ENCODE measurements at regions not wholly inside any gene's neighbourhood (a gene's known extent, or its start where the extent isn't known, plus 50 kb on each side); places are given as distances from the start of the nearest gene placed in this dataset.

DNA sequence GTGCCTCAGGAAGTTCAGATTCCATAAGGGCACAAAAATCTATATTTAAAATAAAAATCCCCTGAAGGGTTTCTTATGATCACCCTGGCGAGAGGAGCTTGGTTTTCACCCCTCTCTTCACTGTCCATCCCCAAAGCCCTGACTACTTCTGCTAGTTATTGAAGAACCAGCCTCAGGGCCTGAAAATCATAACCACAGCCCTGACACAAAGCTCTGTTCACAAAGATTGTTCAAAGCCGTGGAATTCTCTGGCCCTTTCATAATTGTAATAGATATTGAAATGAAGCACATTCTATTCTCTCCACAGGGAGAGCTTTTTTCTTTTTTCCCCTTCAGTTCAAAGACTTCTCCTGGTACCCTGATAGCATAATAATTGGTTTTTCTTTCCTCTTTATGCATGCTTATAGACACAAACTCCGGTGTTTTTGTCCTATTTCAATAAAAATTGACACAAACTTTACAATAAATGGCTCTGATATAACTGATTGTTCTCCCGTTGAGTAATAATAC lies 343.8 kb downstream of the CAAP1 start:
- no peaks in the 10 kb centered on the region for H3K36me3 ChIP-seq (ENCODE audit: control insufficient read depth in 2 of 2, insufficient read depth in 1 of 2, low read length in 2 of 2)
- H3K4me3 ChIP-seq (ENCODE audit: low read depth, low read length), result no peak overlapping the region
- no peaks in the 10 kb centered on the region for H3K4me1 ChIP-seq (ENCODE audit: control insufficient read depth, insufficient read depth, low read length)
- ChIA-PET POLR2A (no interaction called here), CTCF (interaction anchor here (0.8 kb wide), 1 partner anchor 14 kb away, joined by 3 read pairs; no protein-coding TSS in a partner anchor)
- no peak overlapping the region for H3K27ac ChIP-seq (ENCODE audit: extremely low read depth, low read depth, low read length)
- no peaks in the 10 kb centered on the region for H3K9me3 ChIP-seq (ENCODE audit: control insufficient read depth, insufficient read depth, low read depth, low read length)
- TF ChIP-seq YY2 (tag by site-specific recombination; IDR thresholded peaks at IDR 0.05) (no peak), HOXD13 (CRISPR knock-in tag; IDR thresholded peaks at IDR 0.05; ENCODE audit: borderline replicate concordance) (no peak), ZNF501 (tag by site-specific recombination; IDR thresholded peaks at IDR 0.05) (no peak), ZNF621 (tag by site-specific recombination; IDR thresholded peaks at IDR 0.05) (no peak), ZNF133 (tag by site-specific recombination; IDR thresholded peaks at IDR 0.05) (no peak), ZNF626 (tag by site-specific recombination; IDR thresholded peaks at IDR 0.05) (no peak), ZNF560 (tag by site-specific recombination; IDR thresholded peaks at IDR 0.05; ENCODE audit: borderline replicate concordance) (no peak), ZNF114 (tag by site-specific recombination; IDR thresholded peaks at IDR 0.05) (no peak), ZNF768 (tag by site-specific recombination; IDR thresholded peaks at IDR 0.05) (no peak), RBAK (tag by site-specific recombination; IDR thresholded peaks at IDR 0.05) (no peak), EGR2 (tag by site-specific recombination; IDR thresholded peaks at IDR 0.05; ENCODE audit: low read depth) (no peak), ZEB2 (tag by site-specific recombination; IDR thresholded peaks at IDR 0.05) (no peak), ZNF670 (tag by site-specific recombination; IDR thresholded peaks at IDR 0.05; ENCODE audit: low read depth) (no peak)
- TF ChIP-seq, protein P1, sequence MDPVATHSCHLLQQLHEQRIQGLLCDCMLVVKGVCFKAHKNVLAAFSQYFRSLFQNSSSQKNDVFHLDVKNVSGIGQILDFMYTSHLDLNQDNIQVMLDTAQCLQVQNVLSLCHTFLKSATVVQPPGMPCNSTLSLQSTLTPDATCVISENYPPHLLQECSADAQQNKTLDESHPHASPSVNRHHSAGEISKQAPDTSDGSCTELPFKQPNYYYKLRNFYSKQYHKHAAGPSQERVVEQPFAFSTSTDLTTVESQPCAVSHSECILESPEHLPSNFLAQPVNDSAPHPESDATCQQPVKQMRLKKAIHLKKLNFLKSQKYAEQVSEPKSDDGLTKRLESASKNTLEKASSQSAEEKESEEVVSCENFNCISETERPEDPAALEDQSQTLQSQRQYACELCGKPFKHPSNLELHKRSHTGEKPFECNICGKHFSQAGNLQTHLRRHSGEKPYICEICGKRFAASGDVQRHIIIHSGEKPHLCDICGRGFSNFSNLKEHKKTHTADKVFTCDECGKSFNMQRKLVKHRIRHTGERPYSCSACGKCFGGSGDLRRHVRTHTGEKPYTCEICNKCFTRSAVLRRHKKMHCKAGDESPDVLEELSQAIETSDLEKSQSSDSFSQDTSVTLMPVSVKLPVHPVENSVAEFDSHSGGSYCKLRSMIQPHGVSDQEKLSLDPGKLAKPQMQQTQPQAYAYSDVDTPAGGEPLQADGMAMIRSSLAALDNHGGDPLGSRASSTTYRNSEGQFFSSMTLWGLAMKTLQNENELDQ (tag by site-specific recombination; IDR thresholded peaks at IDR 0.05; ENCODE audit: low read depth), result no peak
- TF ChIP-seq, protein P2, sequence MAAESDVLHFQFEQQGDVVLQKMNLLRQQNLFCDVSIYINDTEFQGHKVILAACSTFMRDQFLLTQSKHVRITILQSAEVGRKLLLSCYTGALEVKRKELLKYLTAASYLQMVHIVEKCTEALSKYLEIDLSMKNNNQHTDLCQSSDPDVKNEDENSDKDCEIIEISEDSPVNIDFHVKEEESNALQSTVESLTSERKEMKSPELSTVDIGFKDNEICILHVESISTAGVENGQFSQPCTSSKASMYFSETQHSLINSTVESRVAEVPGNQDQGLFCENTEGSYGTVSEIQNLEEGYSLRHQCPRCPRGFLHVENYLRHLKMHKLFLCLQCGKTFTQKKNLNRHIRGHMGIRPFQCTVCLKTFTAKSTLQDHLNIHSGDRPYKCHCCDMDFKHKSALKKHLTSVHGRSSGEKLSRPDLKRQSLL (tag by site-specific recombination; IDR thresholded peaks at IDR 0.05), result no peak

DNA sequence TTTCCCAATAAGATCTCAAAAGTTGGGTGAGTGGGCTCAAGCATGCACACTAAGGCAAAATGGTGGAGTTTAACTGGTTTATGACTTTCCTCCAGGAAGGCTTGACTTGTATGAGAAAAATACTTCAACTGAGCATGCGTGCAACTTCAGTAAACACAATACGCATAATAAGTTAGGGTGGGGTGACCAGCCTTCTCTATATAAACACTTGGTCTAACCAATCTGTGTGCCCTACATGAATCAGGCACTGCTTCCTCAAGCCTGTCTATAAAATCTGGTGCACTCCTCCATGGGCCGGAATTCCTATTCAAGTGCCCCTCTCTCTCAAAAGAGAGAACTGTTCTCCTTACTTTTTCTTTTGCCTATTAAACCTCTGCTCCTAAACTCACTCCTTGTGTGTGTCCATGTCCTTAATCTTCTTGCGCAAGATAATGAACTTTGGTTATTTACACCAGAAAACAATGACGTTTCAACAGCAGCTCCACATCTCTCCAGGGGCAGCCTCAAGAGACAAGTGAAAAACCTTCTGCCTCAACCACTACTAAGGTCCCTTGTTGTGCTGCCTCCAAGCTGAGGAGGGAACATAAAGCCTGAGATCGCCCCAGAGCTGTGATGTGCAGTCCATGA lies 352.6 kb downstream of the CAAP1 start:
- no peaks in the 10 kb centered on the region for H3K9me3 ChIP-seq (ENCODE audit: control insufficient read depth, insufficient read depth, low read depth, low read length)
- H3K4me3 ChIP-seq (ENCODE audit: low read depth, low read length), result no peak overlapping the region
- ChIA-PET CTCF (no interaction called here), POLR2A (no interaction called here)
- H3K27ac ChIP-seq (ENCODE audit: extremely low read depth, low read depth, low read length), result no peak overlapping the region
- H3K4me1 ChIP-seq (ENCODE audit: control insufficient read depth, insufficient read depth, low read length), result no peaks in the 10 kb centered on the region
- no peaks in the 10 kb centered on the region for H3K36me3 ChIP-seq (ENCODE audit: control insufficient read depth in 2 of 2, insufficient read depth in 1 of 2, low read length in 2 of 2)
- TF ChIP-seq, protein P3, sequence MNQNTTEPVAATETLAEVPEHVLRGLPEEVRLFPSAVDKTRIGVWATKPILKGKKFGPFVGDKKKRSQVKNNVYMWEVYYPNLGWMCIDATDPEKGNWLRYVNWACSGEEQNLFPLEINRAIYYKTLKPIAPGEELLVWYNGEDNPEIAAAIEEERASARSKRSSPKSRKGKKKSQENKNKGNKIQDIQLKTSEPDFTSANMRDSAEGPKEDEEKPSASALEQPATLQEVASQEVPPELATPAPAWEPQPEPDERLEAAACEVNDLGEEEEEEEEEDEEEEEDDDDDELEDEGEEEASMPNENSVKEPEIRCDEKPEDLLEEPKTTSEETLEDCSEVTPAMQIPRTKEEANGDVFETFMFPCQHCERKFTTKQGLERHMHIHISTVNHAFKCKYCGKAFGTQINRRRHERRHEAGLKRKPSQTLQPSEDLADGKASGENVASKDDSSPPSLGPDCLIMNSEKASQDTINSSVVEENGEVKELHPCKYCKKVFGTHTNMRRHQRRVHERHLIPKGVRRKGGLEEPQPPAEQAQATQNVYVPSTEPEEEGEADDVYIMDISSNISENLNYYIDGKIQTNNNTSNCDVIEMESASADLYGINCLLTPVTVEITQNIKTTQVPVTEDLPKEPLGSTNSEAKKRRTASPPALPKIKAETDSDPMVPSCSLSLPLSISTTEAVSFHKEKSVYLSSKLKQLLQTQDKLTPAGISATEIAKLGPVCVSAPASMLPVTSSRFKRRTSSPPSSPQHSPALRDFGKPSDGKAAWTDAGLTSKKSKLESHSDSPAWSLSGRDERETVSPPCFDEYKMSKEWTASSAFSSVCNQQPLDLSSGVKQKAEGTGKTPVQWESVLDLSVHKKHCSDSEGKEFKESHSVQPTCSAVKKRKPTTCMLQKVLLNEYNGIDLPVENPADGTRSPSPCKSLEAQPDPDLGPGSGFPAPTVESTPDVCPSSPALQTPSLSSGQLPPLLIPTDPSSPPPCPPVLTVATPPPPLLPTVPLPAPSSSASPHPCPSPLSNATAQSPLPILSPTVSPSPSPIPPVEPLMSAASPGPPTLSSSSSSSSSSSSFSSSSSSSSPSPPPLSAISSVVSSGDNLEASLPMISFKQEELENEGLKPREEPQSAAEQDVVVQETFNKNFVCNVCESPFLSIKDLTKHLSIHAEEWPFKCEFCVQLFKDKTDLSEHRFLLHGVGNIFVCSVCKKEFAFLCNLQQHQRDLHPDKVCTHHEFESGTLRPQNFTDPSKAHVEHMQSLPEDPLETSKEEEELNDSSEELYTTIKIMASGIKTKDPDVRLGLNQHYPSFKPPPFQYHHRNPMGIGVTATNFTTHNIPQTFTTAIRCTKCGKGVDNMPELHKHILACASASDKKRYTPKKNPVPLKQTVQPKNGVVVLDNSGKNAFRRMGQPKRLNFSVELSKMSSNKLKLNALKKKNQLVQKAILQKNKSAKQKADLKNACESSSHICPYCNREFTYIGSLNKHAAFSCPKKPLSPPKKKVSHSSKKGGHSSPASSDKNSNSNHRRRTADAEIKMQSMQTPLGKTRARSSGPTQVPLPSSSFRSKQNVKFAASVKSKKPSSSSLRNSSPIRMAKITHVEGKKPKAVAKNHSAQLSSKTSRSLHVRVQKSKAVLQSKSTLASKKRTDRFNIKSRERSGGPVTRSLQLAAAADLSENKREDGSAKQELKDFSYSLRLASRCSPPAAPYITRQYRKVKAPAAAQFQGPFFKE (tag by site-specific recombination; IDR thresholded peaks at IDR 0.05; ENCODE audit: borderline replicate concordance), result no peak
- TF ChIP-seq ZNF366 (tag by site-specific recombination; conservative IDR thresholded peaks at IDR 0.05), result no peak
- TF ChIP-seq, protein P4, sequence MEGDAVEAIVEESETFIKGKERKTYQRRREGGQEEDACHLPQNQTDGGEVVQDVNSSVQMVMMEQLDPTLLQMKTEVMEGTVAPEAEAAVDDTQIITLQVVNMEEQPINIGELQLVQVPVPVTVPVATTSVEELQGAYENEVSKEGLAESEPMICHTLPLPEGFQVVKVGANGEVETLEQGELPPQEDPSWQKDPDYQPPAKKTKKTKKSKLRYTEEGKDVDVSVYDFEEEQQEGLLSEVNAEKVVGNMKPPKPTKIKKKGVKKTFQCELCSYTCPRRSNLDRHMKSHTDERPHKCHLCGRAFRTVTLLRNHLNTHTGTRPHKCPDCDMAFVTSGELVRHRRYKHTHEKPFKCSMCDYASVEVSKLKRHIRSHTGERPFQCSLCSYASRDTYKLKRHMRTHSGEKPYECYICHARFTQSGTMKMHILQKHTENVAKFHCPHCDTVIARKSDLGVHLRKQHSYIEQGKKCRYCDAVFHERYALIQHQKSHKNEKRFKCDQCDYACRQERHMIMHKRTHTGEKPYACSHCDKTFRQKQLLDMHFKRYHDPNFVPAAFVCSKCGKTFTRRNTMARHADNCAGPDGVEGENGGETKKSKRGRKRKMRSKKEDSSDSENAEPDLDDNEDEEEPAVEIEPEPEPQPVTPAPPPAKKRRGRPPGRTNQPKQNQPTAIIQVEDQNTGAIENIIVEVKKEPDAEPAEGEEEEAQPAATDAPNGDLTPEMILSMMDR (tag by site-specific recombination; IDR thresholded peaks at IDR 0.05), result no peak
- TF ChIP-seq, protein P5, sequence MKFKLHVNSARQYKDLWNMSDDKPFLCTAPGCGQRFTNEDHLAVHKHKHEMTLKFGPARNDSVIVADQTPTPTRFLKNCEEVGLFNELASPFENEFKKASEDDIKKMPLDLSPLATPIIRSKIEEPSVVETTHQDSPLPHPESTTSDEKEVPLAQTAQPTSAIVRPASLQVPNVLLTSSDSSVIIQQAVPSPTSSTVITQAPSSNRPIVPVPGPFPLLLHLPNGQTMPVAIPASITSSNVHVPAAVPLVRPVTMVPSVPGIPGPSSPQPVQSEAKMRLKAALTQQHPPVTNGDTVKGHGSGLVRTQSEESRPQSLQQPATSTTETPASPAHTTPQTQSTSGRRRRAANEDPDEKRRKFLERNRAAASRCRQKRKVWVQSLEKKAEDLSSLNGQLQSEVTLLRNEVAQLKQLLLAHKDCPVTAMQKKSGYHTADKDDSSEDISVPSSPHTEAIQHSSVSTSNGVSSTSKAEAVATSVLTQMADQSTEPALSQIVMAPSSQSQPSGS (tag by site-specific recombination; IDR thresholded peaks at IDR 0.05; ENCODE audit: low read depth), result no peak
- TF ChIP-seq ZNF10 (tag by site-specific recombination; IDR thresholded peaks at IDR 0.05), result no peak
- TF ChIP-seq, protein P6, sequence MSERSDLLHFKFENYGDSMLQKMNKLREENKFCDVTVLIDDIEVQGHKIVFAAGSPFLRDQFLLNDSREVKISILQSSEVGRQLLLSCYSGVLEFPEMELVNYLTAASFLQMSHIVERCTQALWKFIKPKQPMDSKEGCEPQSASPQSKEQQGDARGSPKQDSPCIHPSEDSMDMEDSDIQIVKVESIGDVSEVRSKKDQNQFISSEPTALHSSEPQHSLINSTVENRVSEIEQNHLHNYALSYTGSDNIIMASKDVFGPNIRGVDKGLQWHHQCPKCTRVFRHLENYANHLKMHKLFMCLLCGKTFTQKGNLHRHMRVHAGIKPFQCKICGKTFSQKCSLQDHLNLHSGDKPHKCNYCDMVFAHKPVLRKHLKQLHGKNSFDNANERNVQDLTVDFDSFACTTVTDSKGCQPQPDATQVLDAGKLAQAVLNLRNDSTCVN (tag by site-specific recombination; optimal IDR thresholded peaks at IDR 0.05), result no peak

Data from HEK293 (cell line).